SW480 (cell line): ENCODE measurements at regions not wholly inside any gene's neighbourhood (a gene's known extent, or its start where the extent isn't known, plus 50 kb on each side); places are given as distances from the start of the nearest gene placed in this dataset.
"Not testable (repeated sequence)": the region's sequence is repeated elsewhere in the genome, so short reads cannot be mapped to it uniquely, and the experiment has no call there.

Source experiments
- DNase-seq: peaks from one replicate; pipeline ENCODE4 v3.0.0-alpha.2; 2016; ENCODE audit warnings: low spot score

GRCh38 chr11:133638921-133639320, 106.6 kb upstream of the OPCML start:
- DNase-seq: no peak

- no peak for DNase-seq
Observed at GRCh38 chr11:133636711-133637355, 104.5 kb upstream of the OPCML start.

GRCh38 chr11:133635244-133635739, 103.0 kb upstream of the OPCML start:
- no peak for DNase-seq

DNA sequence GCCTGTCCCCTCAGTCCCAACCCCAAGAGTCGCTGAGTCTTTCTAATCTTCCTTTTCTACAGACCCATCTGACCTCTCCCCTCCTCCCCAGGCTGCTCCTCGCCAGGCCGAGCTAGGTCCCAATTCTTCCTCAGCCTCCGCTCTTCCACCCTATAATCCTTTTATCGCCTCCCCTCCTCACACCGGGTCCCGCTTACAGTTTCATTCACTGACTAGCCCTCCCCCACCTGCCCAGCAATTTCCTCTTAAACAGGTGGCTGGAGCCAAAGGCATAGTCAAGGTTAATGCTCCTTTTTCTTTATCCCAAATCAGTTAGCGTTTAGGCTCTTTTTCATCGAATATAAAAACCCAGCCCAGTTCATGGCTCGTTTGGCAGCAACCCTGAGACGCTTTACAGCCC, 96.1 kb upstream of the OPCML start:
- DNase-seq: not testable (repeated sequence)

DNA sequence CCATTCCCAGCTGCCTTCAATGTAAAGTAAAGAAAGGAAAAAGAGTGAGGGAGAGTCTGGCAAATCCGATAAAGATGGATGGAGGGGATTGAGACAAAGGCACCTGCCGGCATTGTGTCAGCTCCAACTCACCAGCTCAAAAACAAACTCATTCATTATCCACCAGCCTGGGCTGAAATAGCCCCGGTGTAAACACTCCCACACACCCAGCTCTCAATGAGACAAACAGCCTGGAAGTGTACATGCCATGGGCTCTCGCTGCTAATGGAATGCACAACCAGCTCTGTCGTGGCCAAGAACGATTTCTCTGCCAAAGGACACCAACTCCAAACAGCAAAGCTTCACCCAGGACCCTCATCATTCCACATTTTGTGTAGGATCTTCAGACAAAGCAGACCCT, 89.3 kb upstream of the OPCML start:
- no peak for DNase-seq

DNA sequence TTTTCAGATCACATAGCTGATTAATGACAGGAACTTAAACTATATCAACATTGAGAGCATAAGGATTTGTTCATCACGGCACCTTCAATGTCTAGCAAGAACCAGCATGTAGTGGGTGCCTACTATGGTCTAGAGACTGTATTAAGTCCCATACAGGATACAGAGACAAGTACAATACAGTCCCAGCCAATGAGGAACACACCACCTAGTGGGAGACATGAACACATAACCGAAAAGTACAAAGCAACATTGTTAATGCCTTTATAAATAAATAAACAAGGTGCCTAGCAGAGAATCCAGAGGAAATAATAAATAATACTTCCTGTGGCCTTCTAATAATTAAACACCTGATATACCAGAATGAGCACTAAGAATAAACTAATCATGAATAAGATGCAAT, 87.7 kb upstream of the OPCML start:
- DNase-seq: peak; percentile 60

DNA sequence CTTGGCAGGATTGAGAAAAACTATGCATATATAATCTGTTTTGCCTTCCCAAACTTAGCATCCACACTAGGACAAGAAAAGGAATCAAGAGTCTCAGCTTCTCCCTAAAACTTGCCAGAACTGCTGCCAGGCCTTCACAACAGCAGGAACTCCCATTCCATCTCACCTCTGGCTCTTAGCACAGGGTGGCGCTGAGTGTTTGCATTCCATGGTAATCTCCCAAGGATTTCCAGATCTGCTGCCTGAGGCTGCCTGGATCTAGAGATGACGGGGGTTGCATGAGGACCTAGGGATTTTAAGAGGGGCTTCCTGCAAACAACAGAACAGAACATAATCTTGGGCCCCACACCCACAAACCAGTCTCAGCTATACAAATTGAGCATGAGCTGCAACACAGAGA, 87.1 kb upstream of the OPCML start:
- DNase-seq: no peak

- DNase-seq: no peak
Observed at GRCh38 chr11:133618544-133618943, 86.2 kb upstream of the OPCML start.

- no peak for DNase-seq
Observed at GRCh38 chr11:133608496-133608895, 76.2 kb upstream of the OPCML start.

- DNase-seq: no peak
Observed at GRCh38 chr11:133606124-133606523, 73.8 kb upstream of the OPCML start.

DNA sequence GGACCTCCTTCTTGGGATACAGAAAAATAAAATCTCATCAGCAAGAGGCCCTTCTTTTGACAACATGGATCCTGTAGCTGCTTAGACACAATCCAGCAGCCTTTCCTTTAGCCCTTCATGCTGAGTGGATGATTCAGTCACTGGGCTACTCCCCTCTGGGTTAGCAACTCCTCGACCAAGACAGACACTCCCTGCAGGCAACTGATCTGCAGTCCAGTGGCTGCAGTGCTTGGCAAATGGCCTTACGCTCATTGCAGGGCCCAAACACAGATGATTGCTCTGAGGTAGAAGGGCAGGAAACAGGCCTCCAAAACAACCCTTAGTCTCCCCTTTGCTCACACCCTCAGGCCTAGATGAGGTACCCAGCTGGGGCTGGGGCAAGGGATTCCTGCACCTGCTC, 73.2 kb upstream of the OPCML start:
- DNase-seq: peak; percentile 8

DNA sequence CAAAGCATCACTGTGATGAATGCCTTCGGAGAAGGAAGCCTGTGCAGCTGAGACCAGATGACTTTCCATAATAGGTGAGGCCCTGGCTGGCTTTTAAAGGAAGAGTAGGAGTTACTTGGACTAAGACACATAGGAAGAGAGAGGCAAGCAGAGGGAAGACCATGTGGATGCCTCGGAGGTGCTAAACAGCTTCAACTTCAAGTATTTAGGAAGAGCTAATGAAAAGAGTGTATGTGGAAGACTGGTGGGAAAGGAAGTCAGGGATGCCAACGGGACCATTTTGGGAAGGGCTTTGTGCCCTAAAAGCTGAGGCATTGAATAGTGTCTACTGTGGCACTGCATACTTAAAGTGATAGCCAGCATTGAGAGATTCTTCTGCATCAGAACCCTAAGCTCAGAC, 69.3 kb upstream of the OPCML start:
- DNase-seq: no peak

- no peak for DNase-seq
Observed at GRCh38 chr11:133600786-133601185, 68.5 kb upstream of the OPCML start.

GRCh38 chr11:133600306-133600705, 68.0 kb upstream of the OPCML start:
- no peak for DNase-seq

DNA sequence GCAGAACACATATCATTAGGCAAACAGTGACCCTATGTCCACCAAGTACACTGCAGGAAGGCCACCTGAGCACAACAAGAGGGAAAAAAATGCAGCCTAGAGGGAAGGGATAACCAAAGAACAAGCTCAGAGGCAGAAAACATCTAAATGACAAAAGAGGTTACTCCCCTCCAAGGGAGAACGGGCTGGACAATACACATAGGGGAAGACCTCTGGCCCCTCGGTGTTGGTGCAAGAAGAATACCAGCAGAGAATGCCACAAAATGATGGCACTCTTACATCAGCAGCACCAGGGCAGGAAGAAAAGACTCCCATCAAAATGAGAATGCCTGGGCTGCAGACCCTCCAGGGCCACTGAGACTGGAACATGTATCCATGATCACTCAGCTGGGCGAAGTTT, 66.6 kb upstream of the OPCML start:
- no peak for DNase-seq

DNA sequence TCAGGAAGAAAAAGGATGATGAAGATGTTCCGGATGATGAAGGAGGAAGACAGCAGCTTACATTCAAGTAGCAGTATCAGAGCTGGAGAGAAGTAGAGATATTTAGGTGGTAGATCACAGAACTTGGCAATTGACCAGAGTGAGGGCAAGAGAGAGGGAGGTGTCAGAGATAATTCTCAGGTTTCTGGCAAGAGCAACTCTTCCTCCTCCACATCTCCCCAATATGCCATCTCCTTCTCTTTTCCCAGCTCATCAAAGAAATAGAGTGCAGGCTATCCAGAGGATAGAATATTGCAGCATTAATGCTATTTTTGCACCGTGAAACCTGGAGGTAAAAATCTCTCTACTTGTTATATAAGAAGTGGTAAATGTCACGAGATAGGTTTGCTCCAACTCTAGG, 64.9 kb upstream of the OPCML start:
- DNase-seq: no peak

- DNase-seq: no peak
Observed at GRCh38 chr11:133595998-133596590, 63.8 kb upstream of the OPCML start.

- no peak for DNase-seq
Observed at GRCh38 chr11:133593036-133593435, 60.7 kb upstream of the OPCML start.

- no peak for DNase-seq
Observed at GRCh38 chr11:133586903-133587517, 54.7 kb upstream of the OPCML start.

GRCh38 chr11:133582750-133583149, 50.4 kb upstream of the OPCML start:
- DNase-seq: no peak

DNA sequence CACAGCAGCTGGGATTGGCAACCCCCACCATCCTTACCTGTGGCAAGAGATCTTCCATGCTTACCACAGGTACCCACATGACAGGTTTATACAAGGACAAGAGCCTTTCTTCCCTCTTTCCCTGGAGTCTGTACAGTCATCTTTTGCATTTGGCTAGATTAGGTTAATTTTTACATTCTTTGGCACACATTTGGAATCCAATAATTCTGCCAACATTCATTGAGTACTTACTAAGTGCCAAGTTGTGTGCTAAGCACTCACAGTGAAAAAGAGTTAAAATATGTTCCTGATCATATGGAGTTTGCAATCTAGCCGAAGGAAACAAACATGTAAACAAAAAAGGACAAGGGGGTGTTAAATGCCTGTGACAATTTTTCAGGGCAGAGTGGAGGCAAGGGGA, 50.0 kb upstream of the OPCML start:
- no peak for DNase-seq
